ENCODE measurements at regions not wholly inside any gene's neighbourhood (a gene's known extent, or its start where the extent isn't known, plus 50 kb on each side); places are given as distances from the start of the nearest gene placed in this dataset.

GRCh38 chr12:76708296-76708695 lies 55.6 kb upstream of the ZDHHC17 start:
- no peak for DNase-seq

GRCh38 chr12:76711241-76711640 lies 52.7 kb upstream of the ZDHHC17 start:
- DNase-seq, result no peak

DNA sequence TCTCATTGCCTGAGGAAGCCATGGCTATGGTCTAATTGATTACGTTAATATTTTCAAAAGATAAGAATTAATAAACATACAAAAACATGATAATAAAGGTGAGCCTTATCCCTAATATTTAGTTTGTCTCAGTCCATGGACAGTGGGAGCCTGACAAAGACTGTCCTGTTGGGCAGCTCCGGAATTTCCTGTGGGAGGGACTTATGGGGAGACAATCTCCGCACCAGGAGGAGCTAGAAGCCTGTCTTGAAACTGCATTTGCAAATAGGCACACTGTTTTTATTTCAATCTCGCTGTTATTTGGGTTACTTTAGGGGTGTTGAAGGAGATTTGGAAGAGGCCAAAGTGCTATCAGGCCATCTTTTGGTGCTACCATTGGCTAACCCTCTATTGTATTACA lies 50.8 kb upstream of the ZDHHC17 start:
- no peak for DNase-seq

- no peak for DNase-seq
Observed at GRCh38 chr12:76713986-76714385, 49.9 kb upstream of the ZDHHC17 start.
